GM21423 (cell line): ENCODE measurements at regions not wholly inside any gene's neighbourhood (a gene's known extent, or its start where the extent isn't known, plus 50 kb on each side); places are given as distances from the start of the nearest gene placed in this dataset.
"Not testable (repeated sequence)": the region's sequence is repeated elsewhere in the genome, so short reads cannot be mapped to it uniquely, and the experiment has no call there.

Experiments
- ATAC-seq: cut with Tn5 transposase; IDR thresholded peaks from one replicate; pipeline ENCODE4 v1.9.1; 2021; ENCODE audit warnings: mild to moderate bottlenecking, moderate library complexity; ENCODE audit not compliant: unreplicated experiment

DNA sequence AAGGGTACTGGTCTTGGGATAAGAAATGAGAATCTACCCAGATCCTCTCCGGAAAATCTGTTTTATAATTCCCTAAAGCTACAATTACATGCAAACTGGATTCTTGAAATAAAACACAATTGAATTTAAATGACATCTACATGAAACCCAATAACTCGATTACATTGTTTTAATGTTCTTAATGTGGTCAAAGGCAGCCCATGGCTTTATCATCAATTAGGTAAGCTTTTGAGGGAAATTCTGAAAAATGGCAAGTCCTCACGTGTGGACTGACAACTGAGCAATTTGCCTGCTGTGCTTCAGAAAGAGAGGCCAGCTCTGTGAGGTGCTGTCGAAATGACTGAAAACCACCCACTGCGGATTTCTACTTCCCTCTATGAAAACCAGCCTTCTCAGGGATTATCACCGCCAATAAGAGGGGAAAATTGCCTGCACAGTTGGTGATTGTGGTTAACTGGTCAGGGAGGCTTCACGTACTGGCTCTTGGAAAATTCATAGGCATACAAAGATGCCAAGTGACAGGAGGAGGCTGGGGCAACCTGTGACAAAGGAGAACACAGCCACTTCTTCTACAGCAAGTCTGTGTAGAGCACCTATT is 200.8 kb upstream of the SLCO3A1 start:
- no peak for ATAC-seq

DNA sequence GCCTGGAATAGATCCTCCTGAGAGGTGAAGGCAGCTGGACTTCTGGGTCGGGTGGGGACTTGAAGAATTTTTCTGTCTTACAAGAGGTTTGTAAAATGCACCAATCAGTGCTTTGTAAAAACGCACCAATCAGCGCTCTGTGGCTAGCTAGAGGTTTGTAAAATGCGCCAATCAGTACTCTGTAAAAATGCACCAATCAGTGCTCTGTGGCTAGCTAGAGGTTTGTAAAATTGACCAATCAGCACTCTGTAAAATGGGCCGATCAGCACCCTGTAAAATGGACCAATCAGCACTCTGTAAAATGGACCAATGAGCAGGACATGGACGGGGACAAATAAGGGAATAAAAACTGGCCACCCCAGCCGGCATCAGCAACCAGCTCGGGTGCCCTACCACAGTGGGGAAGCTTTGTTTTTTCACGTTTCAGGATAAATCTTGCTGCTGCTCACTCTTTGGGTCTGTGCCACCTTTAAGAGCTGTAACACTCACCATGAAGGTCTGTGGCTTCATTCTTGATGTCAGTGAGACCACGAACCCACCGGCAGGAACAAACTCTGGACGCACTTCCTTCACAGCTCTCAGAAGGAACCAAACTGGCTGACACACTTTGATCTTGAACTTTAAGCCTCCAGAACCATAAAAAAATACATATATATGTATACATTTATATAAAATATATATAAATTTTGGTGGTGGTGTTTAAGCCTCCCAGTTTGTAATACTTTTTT is 197.8 kb upstream of the SLCO3A1 start:
- not testable (repeated sequence) for ATAC-seq

DNA sequence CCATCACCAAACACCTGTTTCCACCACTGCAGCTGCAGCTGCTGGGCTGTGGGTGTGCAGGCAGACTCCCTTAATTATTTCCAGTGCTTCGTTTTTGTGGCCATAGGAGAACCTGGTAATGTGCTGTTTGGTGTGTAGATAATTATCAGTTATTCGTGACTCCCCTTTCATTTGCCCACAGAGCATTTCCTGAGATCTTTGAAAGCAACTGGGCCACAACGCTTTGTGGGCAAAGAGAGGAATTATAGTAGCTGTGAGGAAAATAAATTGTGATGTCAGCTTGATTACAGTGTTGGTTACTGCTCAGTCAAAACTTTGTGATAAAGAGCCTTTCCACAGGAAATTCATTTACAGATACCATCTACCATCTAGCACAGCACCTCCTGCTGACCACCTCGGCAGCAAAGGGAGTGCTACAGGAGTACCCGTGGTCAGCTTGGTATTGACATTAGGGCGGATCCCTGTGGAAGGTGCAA is 193.3 kb upstream of the SLCO3A1 start:
- no peak for ATAC-seq

DNA sequence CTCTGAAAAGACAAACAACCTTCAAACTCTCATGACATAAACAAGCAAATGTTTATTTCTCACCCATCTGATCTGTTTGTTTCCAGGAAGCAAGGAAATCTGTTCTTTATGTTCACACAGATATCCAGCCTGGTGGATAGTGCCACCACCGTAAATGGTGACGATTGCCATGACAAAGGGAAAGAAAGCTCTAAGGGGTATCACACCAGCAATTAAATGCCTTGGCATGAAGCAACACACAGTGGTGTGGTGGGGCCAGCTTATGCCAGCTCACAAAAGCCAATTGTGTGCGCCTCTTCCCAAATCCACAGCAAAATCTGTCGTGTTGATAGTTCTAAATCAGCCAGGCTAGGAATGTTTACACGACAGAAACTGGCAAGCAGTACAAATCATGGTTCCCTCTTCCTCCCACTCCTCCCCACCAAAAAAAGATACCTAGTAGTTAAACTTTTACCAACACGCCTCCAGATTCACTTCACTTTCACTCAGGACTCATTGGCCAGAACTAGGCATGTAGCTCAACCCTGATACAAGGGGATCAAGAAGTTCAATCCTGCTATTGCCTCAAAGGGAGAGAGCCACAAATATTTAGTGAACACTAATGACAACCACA is 189.2 kb upstream of the SLCO3A1 start:
- no peak for ATAC-seq

DNA sequence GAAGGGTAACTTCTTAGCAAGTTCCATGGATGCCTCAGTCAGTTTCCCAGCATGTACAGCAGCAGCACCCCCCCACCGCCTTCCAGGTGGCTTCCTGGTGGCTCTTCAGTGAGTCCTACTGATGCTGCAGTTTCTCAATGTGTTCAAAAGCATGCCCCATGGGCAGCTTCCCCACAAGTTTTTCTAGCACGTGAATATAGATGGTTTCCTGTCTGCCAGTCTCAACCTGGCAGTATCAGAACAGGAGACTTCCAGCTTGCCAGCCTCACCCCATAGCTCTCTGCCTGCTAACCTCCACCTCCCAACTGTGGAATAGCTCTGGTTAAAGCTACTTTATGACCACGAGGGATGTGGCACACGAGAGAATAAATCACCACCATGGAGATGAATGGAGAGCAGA is 188.3 kb upstream of the SLCO3A1 start:
- no peak for ATAC-seq

DNA sequence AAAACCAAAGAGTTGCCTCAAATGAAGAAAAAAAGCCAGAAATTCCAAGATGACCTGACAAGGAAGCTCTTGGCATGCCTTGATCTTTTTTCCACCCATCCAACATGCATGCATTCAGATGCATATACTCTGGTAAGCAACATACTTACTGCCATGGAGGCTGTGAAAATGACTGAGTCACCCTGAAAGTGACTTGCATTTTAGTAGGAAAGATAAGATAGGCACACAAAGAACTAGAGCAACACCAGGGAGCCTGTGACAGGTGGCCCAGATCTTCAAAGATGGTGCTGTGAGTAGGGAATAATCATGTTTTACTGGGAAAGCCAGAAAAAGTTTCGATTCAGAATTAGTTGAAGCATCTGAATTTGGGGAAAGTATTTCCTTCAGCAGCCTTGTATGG is 185.1 kb upstream of the SLCO3A1 start:
- ATAC-seq, result no peak

DNA sequence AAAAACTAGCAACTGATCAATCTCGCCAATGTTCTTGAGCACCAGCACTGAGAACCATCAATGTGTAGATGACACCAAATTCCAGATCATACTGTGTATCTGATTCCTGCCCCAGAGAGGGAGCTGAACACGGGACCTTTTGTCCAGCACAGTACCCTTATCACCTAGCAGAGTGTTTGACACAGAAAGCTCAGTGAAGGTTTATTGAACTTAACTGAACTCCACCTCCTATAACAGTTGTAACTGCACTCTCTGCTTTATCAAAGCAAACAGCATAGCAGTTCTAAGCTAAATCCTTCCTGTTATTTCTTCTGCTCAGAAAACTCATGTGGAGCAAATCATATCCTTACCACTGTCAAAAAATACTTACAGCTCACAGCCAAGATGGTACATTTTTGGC is 183.4 kb upstream of the SLCO3A1 start:
- no peak for ATAC-seq

DNA sequence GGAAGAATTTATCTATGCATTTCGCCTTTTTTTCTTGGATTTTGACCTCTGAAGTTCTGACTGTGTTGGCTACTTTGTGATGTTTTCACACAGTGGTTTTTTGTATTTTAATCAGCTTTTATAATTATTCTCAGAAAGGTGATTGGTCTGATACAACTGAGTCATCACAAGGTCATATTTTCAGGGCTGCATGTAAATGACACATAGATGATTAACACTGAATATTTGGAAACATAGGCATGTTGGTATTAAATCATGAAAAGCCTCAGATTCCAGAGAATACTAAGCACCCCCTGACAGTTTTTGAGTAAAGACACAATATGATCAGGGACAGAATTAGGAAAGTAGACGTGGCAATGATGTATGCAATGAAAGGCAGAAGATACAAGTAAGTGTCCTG is 175.5 kb upstream of the SLCO3A1 start:
- ATAC-seq, result no peak

DNA sequence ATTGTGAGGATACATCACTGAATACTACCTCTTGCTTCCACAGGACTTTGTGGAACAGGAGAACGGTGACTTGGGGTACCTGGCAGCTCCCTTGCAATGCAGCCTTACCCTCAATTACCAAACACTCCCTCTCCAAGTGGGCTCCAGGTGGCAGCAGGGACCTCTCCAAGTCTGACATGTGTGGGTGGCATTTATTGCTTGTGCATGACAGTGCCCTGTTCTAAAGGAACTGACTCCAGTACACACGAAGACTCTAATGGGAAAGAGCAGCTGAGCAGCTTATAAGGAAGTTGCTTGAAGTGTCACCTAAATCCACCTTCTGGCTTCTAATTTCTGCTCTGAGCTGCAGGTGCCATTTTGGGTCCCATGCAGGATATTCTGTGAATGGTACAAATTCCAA is 174.1 kb upstream of the SLCO3A1 start:
- ATAC-seq, result no peak

DNA sequence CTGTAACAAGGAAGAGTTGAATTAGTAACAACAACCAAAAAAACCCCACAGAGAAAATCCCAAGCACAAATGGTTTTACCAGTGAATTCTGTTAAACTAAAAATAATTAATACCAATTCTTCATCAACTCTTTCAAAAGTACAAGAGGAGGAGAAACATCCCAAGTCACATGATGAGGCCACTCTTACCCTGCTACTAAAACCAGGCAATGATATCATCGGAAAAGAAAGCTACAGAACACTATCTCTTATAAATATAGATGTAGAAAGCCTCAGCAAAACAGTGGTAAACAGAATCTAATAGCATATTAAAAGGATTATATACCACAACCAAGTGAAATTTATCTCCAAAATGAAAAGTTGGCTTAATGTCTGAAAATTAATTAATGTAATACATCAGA is 168.1 kb upstream of the SLCO3A1 start:
- ATAC-seq, result no peak

DNA sequence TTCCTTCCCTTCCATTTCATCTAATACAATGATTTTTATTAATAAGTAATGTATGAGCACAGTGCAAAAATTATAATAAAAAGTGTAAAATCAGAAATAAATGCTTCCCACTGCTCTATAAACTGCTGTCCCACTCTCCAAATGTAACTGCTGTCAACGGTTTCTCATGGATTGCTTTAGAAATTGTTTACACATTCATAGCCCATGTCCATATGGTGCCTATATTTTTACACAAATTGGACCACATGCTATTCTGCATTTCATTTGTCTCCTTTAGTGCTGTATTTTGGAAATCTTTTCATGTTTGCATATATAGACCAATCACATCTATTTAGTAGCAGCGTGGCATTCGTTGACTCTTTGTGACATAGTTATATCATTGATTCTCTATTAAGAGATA is 164.7 kb upstream of the SLCO3A1 start:
- ATAC-seq, result no peak

DNA sequence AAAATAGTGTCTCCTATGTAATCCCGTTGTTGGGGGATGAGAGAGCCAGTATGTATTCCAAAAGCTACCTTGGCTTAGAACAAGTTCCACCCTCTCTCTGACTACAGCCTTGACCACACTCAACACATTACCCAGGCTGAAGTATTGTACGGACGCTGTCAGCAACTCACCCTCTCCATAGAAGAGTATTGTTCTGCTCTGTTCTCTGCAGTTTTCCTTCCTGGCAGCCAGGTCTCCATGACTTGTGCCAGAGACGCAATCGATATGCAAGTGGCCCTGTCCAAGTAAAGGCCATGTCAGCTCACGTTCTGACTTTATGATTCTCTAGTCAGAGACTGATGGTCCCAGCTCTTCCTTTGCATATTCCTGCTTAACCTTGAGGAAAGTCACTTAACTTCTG is 164.1 kb upstream of the SLCO3A1 start:
- ATAC-seq, result no peak

DNA sequence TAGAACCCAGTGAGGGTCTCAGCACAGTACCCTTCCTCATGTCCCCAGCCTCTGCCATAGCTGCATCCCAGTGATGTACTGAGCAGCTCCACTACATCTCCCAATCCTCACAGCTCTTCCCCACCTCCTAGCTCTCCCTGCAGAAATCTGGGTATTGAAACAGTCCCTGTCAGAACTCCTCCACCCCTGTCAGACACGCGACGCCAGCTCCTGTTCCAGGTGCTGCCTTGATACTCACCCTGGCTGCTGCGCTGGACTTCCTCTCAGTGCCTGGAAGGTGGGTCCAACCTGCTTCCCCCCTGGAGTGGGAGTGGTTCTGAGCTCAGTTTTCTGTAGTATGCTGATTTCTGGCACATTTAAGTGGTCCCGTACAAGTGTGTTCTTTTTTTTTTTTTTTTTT is 160.9 kb upstream of the SLCO3A1 start:
- ATAC-seq, result no peak

DNA sequence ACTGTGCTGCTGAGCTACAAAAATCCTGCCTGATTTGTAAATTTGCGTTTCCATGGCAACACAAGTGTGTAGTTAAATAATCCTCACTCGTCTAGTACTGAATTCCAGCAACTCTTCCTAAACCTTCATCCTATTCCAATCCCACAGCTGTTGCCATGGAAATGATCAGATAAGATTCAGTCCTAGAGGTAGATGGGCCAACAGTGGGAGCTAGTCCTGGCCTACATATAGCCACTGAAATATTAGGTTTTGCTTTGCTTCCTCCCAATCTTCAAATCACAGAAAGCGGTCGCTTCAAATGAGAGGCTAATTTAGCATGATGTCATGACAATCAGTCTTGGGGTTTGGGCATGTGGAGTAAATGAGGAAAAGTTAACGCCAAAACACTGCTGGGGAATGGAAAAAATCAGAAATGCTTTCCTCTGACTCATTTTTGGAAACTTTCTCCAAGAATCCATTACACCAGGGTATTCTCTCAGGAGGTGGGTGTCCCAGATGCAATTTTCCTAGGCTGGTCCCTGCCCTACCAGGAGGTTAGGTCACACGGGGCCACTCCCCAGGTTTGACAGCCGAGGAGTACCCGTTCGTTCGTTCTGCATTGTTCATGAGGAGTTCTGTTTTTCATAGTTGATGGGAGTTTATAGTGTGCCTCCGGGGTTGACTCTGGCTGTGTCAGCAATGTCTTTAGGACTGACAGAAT is 159.2 kb upstream of the SLCO3A1 start:
- ATAC-seq, result no peak

DNA sequence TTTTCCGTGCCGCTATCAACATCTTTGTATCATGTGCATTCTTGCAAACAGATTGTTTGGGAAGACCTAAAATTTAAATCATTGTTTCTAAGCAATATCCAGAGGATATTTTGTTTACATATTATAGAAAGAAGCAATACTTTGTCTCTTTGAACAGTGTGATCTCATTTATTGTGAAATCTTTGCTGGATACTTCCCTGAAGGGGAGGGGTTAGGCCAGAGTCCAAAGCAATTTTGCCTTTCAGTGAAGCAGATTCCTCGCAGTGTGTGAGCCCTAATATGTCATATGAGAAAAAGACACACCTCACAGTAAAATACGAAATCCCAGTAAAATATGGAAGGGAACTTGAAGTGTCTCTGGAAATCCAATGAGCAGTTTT is 158.7 kb upstream of the SLCO3A1 start:
- ATAC-seq, result no peak

DNA sequence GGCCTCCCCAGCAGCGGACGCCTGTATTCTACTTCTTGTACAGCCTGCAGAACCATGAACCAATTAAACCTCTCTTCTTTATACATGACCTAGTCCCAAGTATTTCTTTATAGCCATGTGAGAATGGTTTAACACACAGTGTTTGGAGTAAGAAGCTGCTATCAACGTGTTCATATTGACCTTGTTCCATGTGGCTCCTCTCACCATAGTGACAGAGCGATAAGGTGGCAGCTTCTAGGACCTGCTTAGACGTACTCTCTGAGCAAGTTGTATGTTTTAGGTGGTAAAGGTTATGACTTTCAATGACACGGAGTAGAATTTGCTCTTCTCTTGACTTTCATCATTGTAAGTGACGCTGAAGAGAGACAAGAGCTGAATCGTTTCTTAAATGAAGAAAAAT is 157.7 kb upstream of the SLCO3A1 start:
- ATAC-seq, result no peak

DNA sequence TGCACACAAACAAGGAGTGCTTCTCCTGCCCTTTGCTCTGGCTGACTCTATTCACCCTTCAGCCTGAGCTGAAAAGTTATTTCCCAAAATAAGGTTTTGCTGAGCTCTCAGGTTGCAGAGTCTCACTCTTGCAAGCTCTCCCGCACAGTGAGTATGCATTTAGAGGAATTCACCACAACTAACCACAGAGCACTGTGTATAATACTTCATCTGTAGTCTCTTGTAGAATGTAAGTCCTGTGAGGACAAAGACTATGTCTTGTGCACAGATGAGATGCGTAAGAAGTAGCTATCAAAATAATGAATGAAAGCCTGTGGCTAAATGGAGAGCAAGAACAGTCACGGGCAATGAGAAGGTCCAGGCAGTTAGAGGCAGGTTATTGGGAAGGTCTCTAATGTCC is 156.5 kb upstream of the SLCO3A1 start:
- ATAC-seq, result no peak

DNA sequence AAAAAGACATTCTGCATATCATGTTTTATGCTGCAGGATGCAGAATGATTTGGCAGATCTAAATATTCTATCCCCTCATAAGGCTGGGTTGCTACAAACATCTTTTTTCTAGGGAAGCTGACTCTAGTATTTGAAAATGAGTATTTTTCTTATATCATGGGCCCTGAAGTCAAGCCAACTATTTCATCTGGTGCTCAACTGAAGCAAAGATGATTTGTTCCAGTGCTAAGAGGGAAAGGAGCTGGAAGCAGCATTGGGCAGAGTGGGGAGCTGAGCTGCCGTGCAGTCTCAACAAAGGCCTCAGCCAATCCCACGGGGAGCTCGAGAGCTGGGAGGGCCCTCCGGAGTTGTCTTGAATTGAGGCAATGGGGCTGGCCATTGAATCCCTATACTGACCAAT is 155.3 kb upstream of the SLCO3A1 start:
- ATAC-seq, result no peak

DNA sequence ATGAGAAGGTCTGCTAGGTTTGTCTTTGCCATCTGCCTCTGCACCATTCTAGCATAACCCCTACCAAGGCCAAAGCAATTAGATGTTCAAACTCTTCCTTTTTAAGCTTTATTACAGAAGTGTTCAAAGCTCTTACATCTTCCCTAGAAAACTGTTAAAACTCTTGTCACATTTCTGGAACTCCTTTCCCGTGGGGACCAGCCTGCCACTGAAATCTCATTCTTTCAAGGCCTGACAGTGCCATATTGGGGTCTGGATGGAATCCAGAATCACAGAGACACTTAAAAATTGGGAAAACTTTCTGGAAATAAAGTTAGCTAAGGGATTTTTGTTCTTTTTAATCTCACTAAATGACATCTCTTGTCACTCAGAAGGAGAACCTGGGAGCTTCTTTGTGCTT is 153.8 kb upstream of the SLCO3A1 start:
- no peak for ATAC-seq

DNA sequence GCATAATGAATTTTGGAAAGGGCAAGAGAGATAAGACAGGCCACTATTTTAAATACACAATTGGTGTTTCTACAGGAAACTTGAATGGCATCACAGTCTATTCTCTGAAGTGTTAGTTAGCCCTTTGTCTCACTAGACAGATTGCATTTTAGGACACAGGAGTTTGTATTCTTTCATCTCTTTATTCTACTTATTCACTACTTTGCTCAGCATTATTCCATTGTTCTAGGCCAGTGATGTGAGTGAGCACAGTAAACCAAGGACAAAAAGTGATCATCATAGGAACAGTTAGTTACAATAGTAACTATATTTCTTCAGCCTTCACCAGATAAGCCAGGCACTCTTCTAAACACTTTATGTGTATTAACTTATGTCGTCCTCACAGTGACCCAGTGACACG is 150.2 kb upstream of the SLCO3A1 start:
- no peak for ATAC-seq

DNA sequence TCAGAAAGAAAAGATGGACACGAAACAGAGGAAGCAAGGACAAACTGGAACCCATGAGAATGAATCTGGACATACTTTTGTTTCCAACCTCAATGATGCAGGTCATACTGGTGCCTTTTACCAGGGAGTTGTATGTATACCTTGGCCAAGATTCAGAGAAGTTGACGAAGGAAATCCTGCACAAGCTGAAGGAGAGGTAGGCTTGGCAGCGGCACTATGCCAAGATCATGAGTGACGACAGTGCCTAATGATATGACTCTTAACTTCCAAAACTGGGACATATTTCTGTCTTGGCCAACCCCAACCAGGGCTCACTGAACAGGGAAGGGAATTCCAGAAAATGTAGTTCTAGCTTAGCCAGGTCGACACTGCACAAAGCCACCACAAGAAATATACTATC is 149.2 kb upstream of the SLCO3A1 start:
- no peak for ATAC-seq
